Left lobe of liver (tissue), 2 donors: ENCODE measurements at regions not wholly inside any gene's neighbourhood (a gene's known extent, or its start where the extent isn't known, plus 50 kb on each side); places are given as distances from the start of the nearest gene placed in this dataset.
A peak's percentile ranks its signal among the peaks of the same experiment; 100 is the strongest.
"Not testable (repeated sequence)": the region's sequence is repeated elsewhere in the genome, so short reads cannot be mapped to it uniquely, and the experiment has no call there.

Source experiments
- ATAC-seq: fragments of 200-7000 bp; cut with Tn5 transposase; one replicate; pipeline ENCODE4 v1.9.1; 2020; ENCODE audit warnings: mild to moderate bottlenecking, moderate library complexity
- DNase-seq: peaks from one replicate; pipeline ENCODE4 v3.0.0-alpha.2; 2020; ENCODE audit warnings: low spot score
- donor health status: DM: no; HTN: no; CAD: no; lungs with moderate emphysema.
- donor health status: DM: no; HTN: yes; CAD: no.

GRCh38 chr9:3660936-3661335 lies 135.1 kb upstream of the RFX3 start:
- no peak for DNase-seq
- ATAC-seq, result no peak

- ATAC-seq, result no peak
These were observed 133.8 kb upstream of the RFX3 start for GRCh38 chr9:3659647-3660046.

DNA sequence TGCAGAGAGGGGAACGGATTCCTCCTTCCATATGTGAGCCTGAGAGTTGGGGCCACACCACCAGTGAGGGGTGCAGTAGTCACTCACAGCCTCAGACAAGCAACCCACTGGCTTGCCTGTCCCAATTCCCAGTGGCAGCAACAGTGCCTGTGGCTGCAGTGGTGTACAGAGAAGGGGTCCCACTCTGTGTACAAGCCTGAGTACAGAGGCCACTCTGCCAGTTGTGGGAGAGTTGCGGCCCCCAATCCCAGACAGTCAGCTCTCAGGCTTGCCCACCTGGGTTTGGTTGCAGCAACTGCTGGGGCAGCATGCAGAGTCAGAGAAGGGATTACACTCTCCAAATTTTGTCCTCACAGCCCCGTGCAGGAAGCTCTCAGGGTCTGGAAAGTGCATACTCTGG lies 133.2 kb upstream of the RFX3 start:
- ATAC-seq (no peak), DNase-seq (no peak)

More at GRCh38 chr9:3659647-3660046, 133.8 kb upstream of the RFX3 start:
- no peak for DNase-seq

DNA sequence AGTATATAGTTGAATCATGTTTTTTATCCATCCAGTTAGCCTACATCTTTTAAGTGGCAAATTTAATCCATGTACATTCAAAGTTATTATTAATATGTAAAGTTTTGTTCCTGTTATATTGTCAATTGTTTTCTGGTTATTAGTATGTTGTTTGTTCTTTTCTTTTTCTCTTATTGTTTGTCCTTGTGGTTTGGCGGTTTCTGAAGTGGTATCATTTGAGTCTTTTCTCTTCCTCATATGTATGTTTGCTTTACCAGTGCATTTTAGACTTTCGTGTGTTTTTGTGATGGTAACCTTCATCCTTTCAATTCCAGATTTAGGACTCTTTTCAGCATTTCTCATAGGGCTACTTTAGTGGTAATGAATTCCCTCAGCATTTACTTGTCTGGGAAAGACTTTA lies 130.4 kb upstream of the RFX3 start:
- DNase-seq, result no peak
- ATAC-seq, result no peak

GRCh38 chr9:3650994-3651622 lies 125.3 kb upstream of the RFX3 start:
- no peak for DNase-seq
- ATAC-seq, result no peak

DNA sequence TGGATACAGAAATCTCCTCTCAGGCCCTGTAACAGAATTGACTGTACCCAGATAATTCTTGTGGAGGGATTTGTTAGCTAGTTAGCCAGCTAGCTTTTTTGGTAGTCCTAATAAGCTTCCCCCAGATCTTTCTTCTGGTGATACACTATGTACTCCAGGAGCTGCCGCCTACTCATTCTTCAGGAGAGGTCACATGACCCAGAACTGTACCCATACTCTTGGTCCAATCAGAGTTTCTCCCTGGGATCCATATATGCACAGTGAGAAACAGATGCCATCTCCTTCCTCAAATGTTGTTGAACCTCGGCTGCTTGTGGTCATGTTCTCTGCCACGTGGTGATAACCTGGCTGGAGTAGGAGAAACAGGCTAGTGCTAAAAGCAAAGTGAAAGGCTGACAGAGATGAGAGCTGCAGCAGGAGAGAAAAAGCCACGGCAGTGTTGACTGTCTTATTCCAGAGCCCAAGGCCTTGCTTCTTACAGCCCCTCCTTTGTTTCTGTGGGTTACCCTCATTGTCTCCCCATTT lies 123.0 kb upstream of the RFX3 start:
- ATAC-seq, result no peak

GRCh38 chr9:3648266-3648665 lies 122.5 kb upstream of the RFX3 start:
- ATAC-seq, result no peak

More for the DNA sequence above, 123.0 kb upstream of the RFX3 start:
- DNase-seq, result no peak

DNA sequence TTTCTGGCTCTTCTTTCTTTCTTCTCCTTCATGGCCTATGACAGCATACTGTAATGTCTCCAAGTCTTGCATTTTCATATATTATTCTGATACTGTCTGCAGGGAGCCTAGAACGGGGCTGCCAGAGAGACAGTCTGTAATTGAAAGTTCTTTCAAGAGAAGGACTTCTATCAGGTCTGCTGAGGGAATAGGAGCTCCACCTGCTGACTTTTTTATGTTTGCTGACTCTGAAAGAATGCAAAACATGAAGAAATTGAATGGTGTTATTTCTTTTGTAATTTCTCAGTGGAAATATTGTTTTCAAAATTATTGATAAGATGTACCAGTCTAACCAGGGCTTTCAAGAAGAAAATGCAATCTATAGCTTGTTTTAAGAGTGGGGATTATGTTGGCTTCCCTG lies 121.9 kb upstream of the RFX3 start:
- ATAC-seq (no peak), DNase-seq (no peak)

More at GRCh38 chr9:3648266-3648665, 122.5 kb upstream of the RFX3 start:
- DNase-seq, result no peak

DNA sequence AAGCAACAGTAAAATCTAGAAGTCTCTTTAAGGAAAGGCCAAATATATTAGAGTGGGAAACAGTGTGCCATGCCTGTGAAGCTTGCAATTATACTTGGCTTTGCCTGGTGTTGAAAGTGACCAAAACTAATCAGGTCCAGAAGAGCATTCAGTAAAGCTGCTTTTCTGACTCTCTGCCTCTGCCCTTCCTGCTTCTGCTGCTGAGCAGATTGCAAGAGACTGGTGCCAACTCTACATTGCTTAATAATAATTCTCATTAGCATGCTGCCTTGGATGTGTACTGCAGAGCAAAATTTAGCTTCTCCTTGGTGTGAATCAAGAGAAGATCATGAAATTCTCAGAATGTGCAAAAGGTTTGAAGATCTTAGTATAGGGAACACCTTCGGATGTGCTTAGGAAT lies 120.4 kb upstream of the RFX3 start:
- ATAC-seq, result no peak
- DNase-seq, result no peak

DNA sequence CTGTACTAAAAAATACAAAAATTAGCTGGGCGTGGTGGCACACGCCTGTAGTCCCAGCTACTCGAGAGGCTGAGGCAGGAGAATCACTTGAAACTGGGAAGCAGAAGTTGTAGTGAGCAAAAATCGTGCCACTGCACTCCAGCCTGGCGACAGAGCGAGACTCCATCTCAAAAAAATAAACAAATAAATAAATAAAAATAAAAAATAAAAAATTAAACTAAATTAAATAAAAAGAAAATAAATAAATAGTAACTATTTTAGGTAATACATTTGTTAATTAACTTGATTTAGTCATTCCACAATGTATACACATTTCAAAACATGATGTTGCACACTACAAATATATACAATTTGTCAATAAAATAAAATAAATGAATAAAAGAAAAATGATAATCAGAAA lies 116.3 kb upstream of the RFX3 start:
- not testable (repeated sequence) for ATAC-seq, DNase-seq

GRCh38 chr9:3629495-3629894 lies 103.7 kb upstream of the RFX3 start:
- DNase-seq (no peak), ATAC-seq (no peak)

GRCh38 chr9:3628239-3628638 lies 102.4 kb upstream of the RFX3 start:
- DNase-seq (no peak), ATAC-seq (no peak)

GRCh38 chr9:3608011-3608410 lies 82.2 kb upstream of the RFX3 start:
- ATAC-seq (no peak), DNase-seq (no peak)

DNA sequence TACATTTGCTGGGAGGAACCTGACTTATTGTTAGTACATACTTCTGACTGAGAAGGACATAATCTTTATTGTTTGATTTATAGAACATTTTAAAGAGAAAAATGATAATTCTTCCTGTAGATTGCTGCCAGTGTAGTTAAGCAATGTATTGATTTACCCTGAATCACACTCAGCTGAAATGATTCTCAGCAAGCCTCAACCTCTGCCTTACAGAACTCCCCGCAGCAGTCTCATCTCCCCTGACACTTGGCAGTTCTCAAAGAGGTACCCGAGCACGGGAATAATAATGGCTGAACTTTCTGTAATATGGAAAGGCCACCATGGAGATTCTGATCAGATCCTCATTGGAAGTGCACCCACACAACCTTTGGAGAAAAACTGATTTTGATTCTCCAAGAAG lies 74.9 kb upstream of the RFX3 start:
- ATAC-seq (no peak), DNase-seq (no peak)

DNA sequence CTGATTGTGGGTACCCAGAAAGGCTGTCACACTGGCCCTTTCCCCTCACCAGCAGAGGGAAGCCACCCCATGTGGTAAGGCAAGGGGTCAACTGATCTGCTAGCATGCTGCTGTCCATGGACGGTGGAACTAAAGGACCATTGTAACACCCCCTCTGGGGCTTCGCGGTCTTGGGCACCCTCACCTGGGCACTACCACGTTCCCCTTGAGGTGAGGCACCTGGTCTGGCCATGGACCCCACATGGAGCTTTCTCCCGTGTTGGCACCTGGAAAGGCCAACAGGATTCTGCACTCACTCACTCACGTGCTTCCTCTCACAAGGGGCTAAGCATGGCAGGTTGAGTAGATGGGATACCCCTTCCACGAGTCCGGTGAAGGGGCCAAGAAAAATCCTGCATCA lies 72.0 kb upstream of the RFX3 start:
- ATAC-seq, result no peak
- no peak for DNase-seq

- DNase-seq (no peak), ATAC-seq (no peak)
These were observed 60.3 kb upstream of the RFX3 start for GRCh38 chr9:3586066-3586465.

- no peak for ATAC-seq
These were observed 59.8 kb upstream of the RFX3 start for GRCh38 chr9:3585606-3586005.

DNA sequence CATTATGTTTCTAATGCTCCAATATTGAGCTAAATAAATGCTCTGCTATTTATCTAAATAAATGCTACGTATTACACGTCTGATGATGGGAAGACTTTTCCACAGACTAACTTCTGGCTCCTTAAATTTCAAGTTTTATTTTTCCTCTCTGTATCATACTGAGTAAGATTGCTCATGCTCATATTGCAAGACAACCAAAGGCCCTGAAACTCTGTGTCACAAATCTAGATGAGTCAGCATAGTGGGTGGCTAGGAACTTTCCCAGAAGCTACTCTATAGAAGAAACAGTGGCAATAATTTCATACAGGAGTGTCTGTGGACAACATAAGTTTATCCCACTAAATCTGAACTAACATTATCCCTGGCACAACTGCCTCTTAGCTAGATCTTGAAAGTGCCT lies 53.0 kb upstream of the RFX3 start:
- no peak for DNase-seq
- no peak for ATAC-seq

More at GRCh38 chr9:3585606-3586005, 59.8 kb upstream of the RFX3 start:
- DNase-seq, result no peak

DNA sequence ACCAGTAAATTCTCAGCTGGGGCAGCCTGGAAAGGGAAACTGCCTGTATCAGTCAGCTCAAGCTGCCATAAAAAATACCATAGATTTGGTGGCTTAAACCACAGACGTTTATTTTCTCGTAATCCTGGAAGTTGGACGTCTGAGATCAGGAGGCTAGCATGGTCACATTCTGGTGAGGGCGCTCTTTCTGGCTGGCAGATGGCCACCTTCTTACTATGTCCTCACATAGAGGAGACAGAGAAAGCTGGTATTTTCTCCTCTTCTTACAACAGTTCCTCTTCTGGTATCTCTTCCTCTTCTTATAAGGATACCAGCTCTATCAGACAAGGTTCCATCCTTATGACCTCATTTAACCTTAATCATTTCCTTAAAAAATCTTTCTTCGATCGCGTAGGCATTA lies 50.5 kb upstream of the RFX3 start:
- ATAC-seq (peak; percentile 10), DNase-seq (no peak)

DNA sequence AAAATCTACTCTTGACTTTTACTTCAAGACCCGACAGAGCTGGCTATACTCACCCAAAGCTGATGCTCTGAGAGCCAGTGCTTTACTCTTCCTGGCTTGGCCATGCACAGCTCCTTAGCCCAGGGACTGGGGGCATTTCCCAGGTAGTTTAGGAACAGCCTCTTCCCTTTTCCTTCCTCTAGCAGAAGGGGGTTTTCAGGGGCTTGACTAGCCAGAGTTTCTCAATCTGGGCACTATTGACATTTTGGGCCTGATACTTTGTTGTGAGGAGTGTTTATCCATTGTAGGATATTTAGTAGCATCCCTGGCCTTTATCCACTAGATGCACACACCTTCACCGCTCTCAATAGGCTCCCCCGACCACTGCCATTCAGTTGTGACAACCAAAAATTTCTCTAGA lies 50.0 kb upstream of the RFX3 start:
- no peak for ATAC-seq
- no peak for DNase-seq
